Naive B cell (primary cell): ENCODE measurements at regions not wholly inside any gene's neighbourhood (a gene's known extent, or its start where the extent isn't known, plus 50 kb on each side); places are given as distances from the start of the nearest gene placed in this dataset.
"Not testable (repeated sequence)": the region's sequence is repeated elsewhere in the genome, so short reads cannot be mapped to it uniquely, and the experiment has no call there.

Source experiments
- ATAC-seq, 2 donors: fragments of 150-1000 bp; cut with Tn5 transposase; 2 replicates each; pipeline ENCODE4 v1.10.0; 2021; ENCODE audit warnings: low read depth in 2 of 2, mild to moderate bottlenecking in 2 of 2, moderate library complexity in 2 of 2
- DNase-seq: peaks from one replicate; pipeline ENCODE4 v3.0.0; 2022
- H3K27ac Mint-ChIP-seq, 6 donors: one replicate each; pipeline ENCODE4 v1.8.0; 2020 to 2022; ENCODE audit warnings: mild to moderate bottlenecking in 6 of 6, mixed read lengths in 6 of 6, moderate library complexity in 5 of 6, inconsistent platforms in 2 of 6
- H3K27me3 Mint-ChIP-seq, 3 donors: one replicate each; pipeline ENCODE4 v1.8.0; 2021 to 2022; ENCODE audit warnings: mixed read lengths in 3 of 3, mild to moderate bottlenecking in 1 of 3
- H3K36me3 Mint-ChIP-seq, 2 donors: one replicate each; pipeline ENCODE4 v1.8.0; 2020 to 2022; ENCODE audit warnings: mixed read lengths in 2 of 2, inconsistent platforms in 1 of 2, mild to moderate bottlenecking in 1 of 2
- H3K4me1 Mint-ChIP-seq, 3 donors: one replicate each; pipeline ENCODE4 v1.8.0; 2020 to 2022; ENCODE audit warnings: mixed read lengths in 3 of 3, inconsistent platforms in 1 of 3, mild to moderate bottlenecking in 1 of 3, moderate library complexity in 1 of 3
- H3K4me3 Mint-ChIP-seq, 8 donors: one replicate each; pipeline ENCODE4 v1.8.0; 2020 to 2022; ENCODE audit warnings: mild to moderate bottlenecking in 8 of 8, mixed read lengths in 8 of 8, moderate library complexity in 8 of 8, inconsistent platforms in 2 of 8
- H3K9me3 Mint-ChIP-seq, 7 donors: one replicate each; pipeline ENCODE4 v1.8.0; 2020 to 2022; ENCODE audit warnings: mixed read lengths in 7 of 7, mild to moderate bottlenecking in 5 of 7, inconsistent platforms in 2 of 7, moderate library complexity in 1 of 7

GRCh38 chrX:76774912-76775311 is 347.4 kb downstream of the MAGEE1 start:
- not testable (repeated sequence) for H3K27me3 Mint-ChIP-seq, H3K4me3 Mint-ChIP-seq, H3K4me1 Mint-ChIP-seq, DNase-seq, H3K36me3 Mint-ChIP-seq, H3K27ac Mint-ChIP-seq, ATAC-seq
- peaks cover 0 to 13% (median 5%) of the 10 kb centered on the region in 7 donors for H3K9me3 Mint-ChIP-seq

- DNase-seq (no peak), ATAC-seq (no peak)
- Mint-ChIP-seq H3K27ac (no peak overlapping the region), H3K4me3 (no peak overlapping the region), H3K4me1 (no peaks in the 10 kb centered on the region), H3K36me3 (no peaks in the 10 kb centered on the region), H3K27me3 (no peaks in the 10 kb centered on the region), H3K9me3 (peaks cover 0 to 7% (median 2%) of the 10 kb centered on the region in 7 donors)
Observed at GRCh38 chrX:76796311-76796710, 368.8 kb downstream of the MAGEE1 start.

GRCh38 chrX:76802708-76803107 is 375.2 kb downstream of the MAGEE1 start:
- Mint-ChIP-seq H3K36me3 (no peaks in the 10 kb centered on the region), H3K4me3 (no peak overlapping the region), H3K27ac (no peak overlapping the region), H3K9me3 (peaks cover 0 to 4% (median 3%) of the 10 kb centered on the region in 7 donors), H3K27me3 (no peaks in the 10 kb centered on the region), H3K4me1 (no peaks in the 10 kb centered on the region)
- ATAC-seq (no peak), DNase-seq (no peak)

GRCh38 chrX:76815754-76816153 is 388.2 kb downstream of the MAGEE1 start:
- no peaks in the 10 kb centered on the region for H3K9me3 Mint-ChIP-seq
- no peak for ATAC-seq
- no peak overlapping the region for H3K4me3 Mint-ChIP-seq
- no peaks in the 10 kb centered on the region for H3K36me3 Mint-ChIP-seq
- no peak overlapping the region for H3K27ac Mint-ChIP-seq
- DNase-seq: no peak
- no peaks in the 10 kb centered on the region for H3K27me3 Mint-ChIP-seq
- no peaks in the 10 kb centered on the region for H3K4me1 Mint-ChIP-seq

GRCh38 chrX:76817279-76817678 is 389.8 kb downstream of the MAGEE1 start:
- not testable (repeated sequence) for ATAC-seq, H3K4me1 Mint-ChIP-seq, H3K4me3 Mint-ChIP-seq, H3K36me3 Mint-ChIP-seq, H3K27me3 Mint-ChIP-seq, H3K27ac Mint-ChIP-seq, DNase-seq, H3K9me3 Mint-ChIP-seq

GRCh38 chrX:76821276-76821675 is 393.8 kb downstream of the MAGEE1 start:
- Mint-ChIP-seq H3K27me3 (no peaks in the 10 kb centered on the region), H3K4me1 (no peaks in the 10 kb centered on the region), H3K36me3 (no peaks in the 10 kb centered on the region), H3K27ac (no peak overlapping the region), H3K4me3 (no peak overlapping the region), H3K9me3 (peaks cover 0 to 3% (median 0%) of the 10 kb centered on the region in 7 donors)
- DNase-seq (no peak), ATAC-seq (no peak)

GRCh38 chrX:76827672-76828071 is 400.2 kb downstream of the MAGEE1 start:
- Mint-ChIP-seq H3K27ac (no peak overlapping the region), H3K27me3 (no peaks in the 10 kb centered on the region), H3K9me3 (peaks cover 0 to 5% (median 0%) of the 10 kb centered on the region in 7 donors)

GRCh38 chrX:76840902-76841301 is 413.4 kb downstream of the MAGEE1 start:
- not testable (repeated sequence) for ATAC-seq, H3K27me3 Mint-ChIP-seq, H3K4me1 Mint-ChIP-seq, H3K36me3 Mint-ChIP-seq, DNase-seq, H3K4me3 Mint-ChIP-seq, H3K27ac Mint-ChIP-seq
- peaks cover 0 to 14% (median 6%) of the 10 kb centered on the region in 7 donors for H3K9me3 Mint-ChIP-seq

More at GRCh38 chrX:76827672-76828071, 400.2 kb downstream of the MAGEE1 start:
- no peaks in the 10 kb centered on the region for H3K4me1 Mint-ChIP-seq
- no peaks in the 10 kb centered on the region for H3K36me3 Mint-ChIP-seq
- DNase-seq (no peak), ATAC-seq (no peak)
- H3K4me3 Mint-ChIP-seq: no peak overlapping the region

- peak overlapping the region in 1 of 6 donors; percentile 42 for H3K27ac Mint-ChIP-seq
- H3K4me3 Mint-ChIP-seq: no peak overlapping the region
- H3K27me3 Mint-ChIP-seq: no peaks in the 10 kb centered on the region
- DNase-seq: no peak
- ATAC-seq: no peak
- H3K9me3 Mint-ChIP-seq: peaks cover 2 to 43% (median 11%) of the 10 kb centered on the region in 7 donors
- no peaks in the 10 kb centered on the region for H3K4me1 Mint-ChIP-seq
- H3K36me3 Mint-ChIP-seq: no peaks in the 10 kb centered on the region
Observed at GRCh38 chrX:76850851-76851250, 423.3 kb downstream of the MAGEE1 start.

- no peak overlapping the region for H3K4me3 Mint-ChIP-seq
- no peaks in the 10 kb centered on the region for H3K36me3 Mint-ChIP-seq
- no peaks in the 10 kb centered on the region for H3K27me3 Mint-ChIP-seq
- peaks cover 0 to 5% (median 0%) of the 10 kb centered on the region in 7 donors for H3K9me3 Mint-ChIP-seq
- DNase-seq: no peak
- no peak for ATAC-seq
- no peak overlapping the region for H3K27ac Mint-ChIP-seq
- H3K4me1 Mint-ChIP-seq: no peaks in the 10 kb centered on the region
Observed at GRCh38 chrX:76862509-76862908, 435.0 kb downstream of the MAGEE1 start.

GRCh38 chrX:76893930-76894329 is 466.4 kb downstream of the MAGEE1 start:
- peaks cover 3 to 27% (median 8%) of the 10 kb centered on the region in 7 donors for H3K9me3 Mint-ChIP-seq
- H3K27ac Mint-ChIP-seq: no peak overlapping the region
- peaks cover 0 to 7% of the 10 kb centered on the region in 2 donors for H3K36me3 Mint-ChIP-seq
- no peak overlapping the region for H3K4me3 Mint-ChIP-seq
- H3K27me3 Mint-ChIP-seq: no peaks in the 10 kb centered on the region
- DNase-seq: no peak
- H3K4me1 Mint-ChIP-seq: no peaks in the 10 kb centered on the region
- no peak for ATAC-seq

- Mint-ChIP-seq H3K9me3 (peaks cover 0 to 33% (median 13%) of the 10 kb centered on the region in 7 donors), H3K27me3 (no peaks in the 10 kb centered on the region), H3K4me3 (no peak overlapping the region), H3K4me1 (no peaks in the 10 kb centered on the region), H3K27ac (no peak overlapping the region), H3K36me3 (no peaks in the 10 kb centered on the region)
- ATAC-seq: no peak
- no peak for DNase-seq
Observed at GRCh38 chrX:76915836-76916235, 488.3 kb downstream of the MAGEE1 start.

GRCh38 chrX:76918033-76918432 is 490.5 kb downstream of the MAGEE1 start:
- Mint-ChIP-seq H3K27ac (no peak overlapping the region), H3K4me1 (no peaks in the 10 kb centered on the region), H3K4me3 (no peak overlapping the region), H3K9me3 (peaks cover 0 to 11% (median 6%) of the 10 kb centered on the region in 7 donors), H3K27me3 (no peaks in the 10 kb centered on the region), H3K36me3 (no peaks in the 10 kb centered on the region)
- ATAC-seq (no peak), DNase-seq (no peak)

- DNase-seq: no peak
- ATAC-seq: no peak
- Mint-ChIP-seq H3K27ac (no peak overlapping the region), H3K4me1 (no peaks in the 10 kb centered on the region), H3K4me3 (no peak overlapping the region), H3K9me3 (peaks cover 0 to 7% (median 2%) of the 10 kb centered on the region in 7 donors), H3K36me3 (no peaks in the 10 kb centered on the region), H3K27me3 (no peaks in the 10 kb centered on the region)
Observed at GRCh38 chrX:76919761-76920160, 492.3 kb downstream of the MAGEE1 start.

- H3K27ac Mint-ChIP-seq: no peak overlapping the region
- DNase-seq: no peak
- no peaks in the 10 kb centered on the region for H3K36me3 Mint-ChIP-seq
Observed at GRCh38 chrX:76920607-76921006, 493.1 kb downstream of the MAGEE1 start.

More at GRCh38 chrX:76920607-76921006, 493.1 kb downstream of the MAGEE1 start:
- ATAC-seq: no peak
- peaks cover 0 to 7% (median 3%) of the 10 kb centered on the region in 7 donors for H3K9me3 Mint-ChIP-seq
- no peaks in the 10 kb centered on the region for H3K27me3 Mint-ChIP-seq
- no peaks in the 10 kb centered on the region for H3K4me1 Mint-ChIP-seq
- no peak overlapping the region for H3K4me3 Mint-ChIP-seq
